ENCODE measurements at regions not wholly inside any gene's neighbourhood (a gene's known extent, or its start where the extent isn't known, plus 50 kb on each side); places are given as distances from the start of the nearest gene placed in this dataset.

DNA sequence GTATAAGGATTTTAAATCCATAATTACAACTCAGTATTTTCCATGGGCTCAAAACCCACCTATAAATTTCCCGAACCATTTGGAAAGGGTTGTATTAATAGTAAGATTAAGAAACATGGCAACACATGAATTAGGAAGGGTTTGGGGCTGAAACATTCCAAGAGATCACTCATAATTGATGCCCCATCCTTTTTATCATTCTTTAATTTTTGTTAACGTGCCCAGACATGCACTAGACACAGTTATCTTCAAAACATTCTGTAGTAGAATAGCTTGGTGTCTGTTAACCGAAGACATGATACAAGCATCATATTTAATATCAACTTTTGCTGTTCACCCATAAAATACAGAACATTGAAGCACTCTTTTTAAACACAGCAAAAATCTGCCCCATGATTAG, 106.8 kb upstream of the FRMD6 start:
- TF ChIP-seq, protein P1, sequence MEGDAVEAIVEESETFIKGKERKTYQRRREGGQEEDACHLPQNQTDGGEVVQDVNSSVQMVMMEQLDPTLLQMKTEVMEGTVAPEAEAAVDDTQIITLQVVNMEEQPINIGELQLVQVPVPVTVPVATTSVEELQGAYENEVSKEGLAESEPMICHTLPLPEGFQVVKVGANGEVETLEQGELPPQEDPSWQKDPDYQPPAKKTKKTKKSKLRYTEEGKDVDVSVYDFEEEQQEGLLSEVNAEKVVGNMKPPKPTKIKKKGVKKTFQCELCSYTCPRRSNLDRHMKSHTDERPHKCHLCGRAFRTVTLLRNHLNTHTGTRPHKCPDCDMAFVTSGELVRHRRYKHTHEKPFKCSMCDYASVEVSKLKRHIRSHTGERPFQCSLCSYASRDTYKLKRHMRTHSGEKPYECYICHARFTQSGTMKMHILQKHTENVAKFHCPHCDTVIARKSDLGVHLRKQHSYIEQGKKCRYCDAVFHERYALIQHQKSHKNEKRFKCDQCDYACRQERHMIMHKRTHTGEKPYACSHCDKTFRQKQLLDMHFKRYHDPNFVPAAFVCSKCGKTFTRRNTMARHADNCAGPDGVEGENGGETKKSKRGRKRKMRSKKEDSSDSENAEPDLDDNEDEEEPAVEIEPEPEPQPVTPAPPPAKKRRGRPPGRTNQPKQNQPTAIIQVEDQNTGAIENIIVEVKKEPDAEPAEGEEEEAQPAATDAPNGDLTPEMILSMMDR (IDR thresholded peaks at IDR 0.05; ENCODE audit: insufficient read depth, low read length, poor library complexity, severe bottlenecking): no peak
- no peak for TF ChIP-seq EZH2phosphoT487 (conservative IDR thresholded peaks at IDR 0.05; ENCODE audit: low read length)
